HG03097 (cell line): ENCODE measurements at regions not wholly inside any gene's neighbourhood (a gene's known extent, or its start where the extent isn't known, plus 50 kb on each side); places are given as distances from the start of the nearest gene placed in this dataset.
"Not testable (repeated sequence)": the region's sequence is repeated elsewhere in the genome, so short reads cannot be mapped to it uniquely, and the experiment has no call there.

Source experiments
- ATAC-seq: cut with Tn5 transposase; IDR thresholded peaks from one replicate; pipeline ENCODE4 v1.9.1; 2021; ENCODE audit not compliant: unreplicated experiment, low FRiP score

DNA sequence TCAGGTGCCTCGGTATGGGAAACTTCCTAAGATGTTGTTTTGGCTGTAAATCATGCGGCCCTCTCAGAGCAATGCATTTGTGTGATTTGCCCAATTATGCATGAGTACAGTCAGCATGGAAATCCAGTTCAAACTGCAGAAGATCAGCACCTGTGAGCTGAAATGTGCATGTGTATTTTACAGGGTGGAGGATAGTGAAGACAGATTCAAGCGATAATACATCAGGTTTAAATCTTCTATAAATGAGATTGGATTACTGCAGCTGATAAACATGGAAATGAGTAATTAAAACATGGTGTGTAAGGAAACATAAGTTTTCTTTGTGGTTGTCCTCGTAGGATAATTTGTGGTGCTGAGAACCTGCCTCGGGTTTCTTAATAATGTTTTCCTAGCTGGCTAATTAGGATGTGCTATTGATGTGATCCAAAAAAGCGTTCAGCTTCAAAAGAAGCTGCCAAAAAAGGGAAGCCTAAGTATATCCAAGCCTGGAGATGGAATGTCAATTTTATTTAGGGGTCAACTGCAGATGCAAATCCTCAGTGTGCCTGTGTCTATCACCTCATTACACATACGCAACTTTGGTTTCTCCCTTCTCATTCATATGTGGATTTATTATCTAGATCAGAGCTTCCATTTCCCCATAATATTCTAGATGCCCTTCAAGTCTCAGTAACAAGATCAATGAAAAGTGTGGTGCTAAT lies 117.1 kb upstream of the CCDC28A start:
- no peak for ATAC-seq

DNA sequence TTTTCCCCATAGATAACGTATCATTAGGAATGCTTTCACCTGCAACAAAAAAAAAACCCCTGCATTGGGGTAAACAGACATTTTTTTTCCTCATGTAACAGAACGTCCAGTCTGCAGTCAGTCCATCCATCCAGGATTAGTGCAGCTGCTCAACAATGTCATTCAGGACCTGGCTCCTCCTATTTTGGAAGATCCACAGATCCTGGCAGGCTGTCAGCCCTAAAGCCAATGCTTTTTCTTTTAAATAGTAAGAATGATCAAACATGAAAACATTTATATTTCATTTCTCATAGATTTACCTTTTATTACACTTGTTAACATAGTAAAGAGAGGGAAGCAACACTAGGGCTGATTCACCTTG lies 116.5 kb upstream of the CCDC28A start:
- no peak for ATAC-seq

DNA sequence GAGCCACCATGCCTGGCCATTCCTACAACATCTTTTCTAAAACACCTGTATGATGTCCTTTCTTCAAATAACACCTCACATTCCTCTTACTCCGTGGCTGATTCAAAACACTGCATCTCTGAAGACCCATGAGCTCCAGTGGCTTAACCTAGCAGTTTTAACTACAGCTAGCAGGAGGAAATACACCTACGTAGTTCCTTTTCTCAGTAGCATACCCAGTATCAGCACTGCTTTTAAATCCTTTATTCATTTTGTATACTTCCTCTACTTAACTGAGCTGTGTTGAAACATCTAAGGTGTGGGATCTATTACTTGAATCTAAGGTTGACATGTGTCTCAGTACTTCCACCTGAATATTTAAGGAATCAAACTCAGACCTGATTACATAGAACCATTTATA lies 113.6 kb upstream of the CCDC28A start:
- no peak for ATAC-seq

DNA sequence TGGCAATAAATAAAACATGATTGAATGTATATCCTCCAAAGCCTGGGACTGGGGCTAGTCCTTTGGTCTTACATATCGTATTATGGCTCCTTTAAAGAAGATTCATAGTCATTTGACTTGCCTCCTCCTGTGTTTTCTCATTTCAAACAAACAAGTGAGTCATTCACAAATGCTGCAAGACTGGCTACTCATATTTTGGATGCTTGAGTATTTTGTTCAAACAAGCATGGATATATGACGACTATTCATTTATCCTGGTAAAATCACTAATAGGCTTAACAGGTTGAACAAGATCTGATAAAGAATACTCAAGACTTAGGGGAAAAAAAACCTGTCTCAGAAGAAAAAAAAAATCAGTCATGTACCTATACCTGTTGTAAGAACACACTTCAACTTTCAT lies 111.1 kb upstream of the CCDC28A start:
- no peak for ATAC-seq

DNA sequence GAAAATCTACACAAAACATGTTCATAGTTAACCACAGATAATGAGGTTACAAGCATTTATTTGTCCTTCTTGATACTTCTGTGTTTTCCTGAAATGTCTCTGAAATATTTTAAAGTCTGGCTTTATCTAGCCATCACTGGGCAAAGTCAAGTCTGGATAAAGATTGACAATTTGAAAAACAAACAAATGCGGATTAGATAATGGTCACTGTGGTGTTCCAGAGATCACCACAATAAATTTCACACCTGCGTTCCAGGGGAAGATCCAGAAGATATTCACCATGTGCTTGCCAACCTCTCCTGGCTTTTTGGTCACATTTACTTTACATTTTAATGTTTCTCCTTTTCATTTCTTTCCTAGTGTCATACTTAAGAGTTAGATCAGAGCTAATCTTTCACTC lies 109.7 kb upstream of the CCDC28A start:
- no peak for ATAC-seq

DNA sequence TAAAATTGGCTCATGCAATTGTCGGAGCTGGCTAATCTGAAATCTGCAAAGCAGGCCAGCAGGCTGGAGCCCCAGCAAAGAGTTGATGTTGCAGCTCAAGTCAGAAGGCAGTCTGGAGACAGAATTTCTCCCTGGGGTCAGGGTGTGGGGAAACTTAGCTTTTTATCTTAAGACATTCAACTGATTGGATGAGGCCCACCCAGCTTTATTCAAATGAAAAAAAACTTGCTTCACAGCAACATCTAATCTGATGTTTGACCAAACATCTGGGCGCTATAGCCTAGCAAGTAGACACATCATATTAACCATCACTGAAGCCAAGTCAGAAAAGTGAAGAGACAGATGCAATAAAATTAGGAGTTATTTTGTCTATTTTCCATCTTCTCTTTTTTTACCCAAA lies 108.8 kb upstream of the CCDC28A start:
- ATAC-seq, result no peak

DNA sequence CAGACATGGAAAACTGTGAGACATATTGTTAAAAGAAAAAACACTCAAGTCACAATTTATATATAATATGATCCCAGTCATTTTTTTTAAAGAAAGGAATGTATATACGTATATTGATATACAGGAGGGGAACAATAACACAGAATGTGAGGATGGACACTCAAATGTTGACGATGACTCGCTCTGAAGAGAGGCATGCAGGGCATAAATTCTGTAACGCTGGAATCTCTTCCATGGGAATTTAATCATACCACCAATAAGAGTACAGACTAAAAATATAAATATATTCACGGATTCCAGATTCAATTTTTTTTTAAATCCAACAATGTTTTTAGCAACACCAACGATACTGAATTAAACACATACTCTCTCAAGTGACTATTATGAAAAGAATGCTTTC lies 106.9 kb upstream of the CCDC28A start:
- ATAC-seq, result no peak

DNA sequence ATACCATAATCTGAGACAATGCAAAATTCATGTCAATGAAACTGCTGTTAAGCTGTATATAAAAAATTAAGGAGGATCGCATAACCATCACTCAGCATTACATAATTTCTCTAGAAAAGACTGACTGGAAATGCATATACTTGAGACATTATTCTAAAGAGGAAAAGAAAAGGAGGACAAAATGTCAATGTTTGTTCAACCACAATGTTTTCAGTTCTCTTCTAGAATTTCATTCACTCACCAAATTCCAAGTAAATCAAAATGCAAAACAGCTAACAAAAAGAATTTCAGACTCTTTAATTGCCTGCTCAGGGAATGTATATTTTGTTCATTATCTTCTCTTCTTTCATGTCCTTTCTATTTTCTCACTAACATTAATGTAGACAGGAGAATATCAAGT lies 106.2 kb upstream of the CCDC28A start:
- no peak for ATAC-seq

DNA sequence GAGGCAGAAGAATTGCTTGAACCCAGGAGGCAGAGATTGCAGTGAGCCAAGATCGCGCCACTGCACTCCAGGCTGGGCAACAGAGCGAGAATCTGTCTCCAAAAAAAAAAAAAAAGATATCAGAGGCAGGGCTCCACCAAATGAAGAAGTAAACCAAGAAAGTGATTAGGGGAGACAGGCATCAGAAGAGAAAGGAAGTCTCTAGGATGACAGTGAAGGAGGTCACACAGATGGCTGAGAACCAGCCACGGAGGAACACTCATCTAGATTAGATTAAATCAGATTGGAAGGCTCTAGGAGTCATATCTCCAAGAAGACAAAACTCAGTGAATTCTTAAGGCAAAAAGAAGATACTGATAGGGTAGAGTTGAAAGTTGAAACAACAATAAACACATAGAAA lies 102.2 kb upstream of the CCDC28A start:
- no peak for ATAC-seq

DNA sequence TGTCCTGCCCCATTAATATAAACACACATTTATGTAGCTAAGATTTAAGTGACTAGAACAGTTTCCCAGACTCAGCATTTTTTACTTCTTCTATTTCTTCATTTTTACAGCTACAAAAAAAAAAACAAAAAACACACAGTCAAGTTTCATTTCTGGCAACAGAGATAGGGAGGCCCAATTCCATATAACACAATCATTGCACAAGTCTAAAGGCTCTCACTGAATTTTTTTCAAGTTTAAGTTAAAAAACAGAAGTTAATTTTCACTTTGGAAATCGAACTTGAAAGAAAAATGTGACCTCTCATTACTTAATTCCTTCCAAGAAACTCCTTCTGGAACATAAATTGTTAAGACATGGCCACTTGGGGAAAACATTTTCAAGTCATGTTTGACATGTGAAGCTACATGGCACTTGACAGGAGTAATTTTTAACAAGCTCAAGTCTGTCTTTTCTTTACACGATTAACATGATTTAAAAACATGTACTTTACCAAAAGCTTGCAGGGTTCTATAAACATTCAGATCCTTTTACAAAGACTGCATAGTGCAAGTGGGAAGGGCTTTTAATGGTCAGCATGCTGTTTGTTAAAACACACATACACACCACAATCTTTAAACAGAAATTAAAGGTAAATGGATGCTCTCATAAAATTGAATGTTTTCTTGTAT lies 100.1 kb upstream of the CCDC28A start:
- no peak for ATAC-seq

DNA sequence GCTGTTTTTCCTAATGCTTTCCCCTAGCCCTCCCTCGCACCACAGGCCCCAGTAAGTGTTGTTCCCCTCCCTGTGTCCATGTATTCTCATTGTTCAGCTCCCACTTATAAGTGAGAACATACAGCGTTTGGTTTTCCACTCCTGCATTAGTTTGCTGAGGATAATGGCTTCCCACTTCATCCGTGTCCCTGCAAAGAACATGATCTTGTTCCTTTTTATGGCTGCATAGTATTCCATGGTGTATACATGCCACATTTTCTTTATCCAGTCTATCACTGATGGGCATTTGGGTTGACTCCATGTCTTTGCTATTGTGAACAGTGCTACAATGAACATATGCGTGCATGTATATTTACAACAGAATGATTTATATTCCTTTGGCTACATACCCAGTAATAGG lies 99.1 kb upstream of the CCDC28A start:
- not testable (repeated sequence) for ATAC-seq

DNA sequence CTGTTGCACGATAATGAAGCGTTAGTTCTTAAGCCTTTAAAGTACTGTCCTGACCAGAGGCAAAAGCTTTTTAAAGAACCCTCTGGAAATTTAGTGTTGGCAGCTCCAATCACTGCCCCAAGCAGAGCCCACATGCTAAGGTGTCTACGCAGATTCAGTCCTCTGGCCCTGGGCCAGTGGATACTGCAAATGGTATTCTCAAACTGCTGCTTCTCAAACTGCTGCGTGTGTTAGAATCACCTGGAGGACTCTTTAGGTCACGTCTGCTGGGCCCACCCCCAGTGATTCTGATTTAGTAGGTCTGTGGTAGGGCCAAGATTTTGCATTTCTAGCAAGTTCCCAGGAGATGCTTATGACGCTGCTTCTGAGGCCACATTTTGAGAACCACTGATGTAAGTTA lies 96.0 kb upstream of the CCDC28A start:
- ATAC-seq, result no peak

DNA sequence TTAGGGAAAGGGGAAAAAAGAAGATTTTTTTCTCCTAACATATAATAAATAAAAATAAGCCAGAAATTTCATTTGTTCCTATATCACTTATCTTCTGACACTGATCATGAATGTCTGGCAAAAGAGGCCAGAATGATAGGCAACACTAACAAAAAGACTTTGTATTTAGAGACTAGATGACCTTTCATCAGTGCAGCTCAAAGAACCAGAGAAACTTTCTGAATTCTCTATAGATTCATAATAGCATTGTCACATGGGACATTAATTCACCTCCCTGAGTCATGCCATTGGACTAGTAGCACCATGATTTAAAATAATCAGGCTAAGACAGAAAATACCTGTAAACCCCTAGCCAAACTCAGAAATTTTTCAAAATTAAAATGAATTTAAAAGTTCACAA lies 95.4 kb upstream of the CCDC28A start:
- ATAC-seq, result no peak

DNA sequence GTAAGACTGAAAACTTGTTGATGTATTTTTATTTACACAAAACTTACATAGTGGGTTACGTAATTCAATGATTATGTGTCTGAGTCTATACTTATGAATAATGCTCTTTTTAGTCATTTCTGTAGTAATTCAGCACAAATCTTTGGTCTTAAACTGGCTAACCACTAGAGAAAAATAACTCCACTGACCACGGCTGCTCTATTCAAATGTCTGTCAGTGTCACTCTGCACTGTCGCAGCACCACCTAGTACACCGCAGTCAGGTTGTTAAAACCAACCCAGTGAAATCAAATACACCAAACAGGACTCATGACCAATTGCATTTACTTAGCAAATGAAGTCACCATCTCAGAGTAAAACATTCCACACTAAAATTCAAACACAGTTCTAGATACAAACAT lies 93.5 kb upstream of the CCDC28A start:
- ATAC-seq, result no peak

DNA sequence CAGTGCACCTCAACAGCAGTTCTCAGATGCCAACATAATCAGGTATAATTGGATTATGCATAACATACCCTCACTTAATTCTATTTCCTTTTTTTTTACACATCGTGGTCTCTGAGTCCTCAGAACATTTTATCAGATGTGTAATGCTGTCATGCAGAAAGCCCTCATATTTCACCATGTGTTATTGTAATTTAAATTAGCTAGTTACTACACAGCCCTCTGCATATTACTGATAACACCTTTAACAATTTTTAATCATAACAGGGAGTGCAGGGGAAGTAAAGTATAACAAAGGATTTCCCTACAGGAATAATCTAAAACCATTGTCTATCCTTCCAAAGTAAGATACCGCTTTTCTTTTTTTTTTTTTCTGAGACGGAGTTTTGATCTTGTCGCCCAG lies 91.9 kb upstream of the CCDC28A start:
- no peak for ATAC-seq

DNA sequence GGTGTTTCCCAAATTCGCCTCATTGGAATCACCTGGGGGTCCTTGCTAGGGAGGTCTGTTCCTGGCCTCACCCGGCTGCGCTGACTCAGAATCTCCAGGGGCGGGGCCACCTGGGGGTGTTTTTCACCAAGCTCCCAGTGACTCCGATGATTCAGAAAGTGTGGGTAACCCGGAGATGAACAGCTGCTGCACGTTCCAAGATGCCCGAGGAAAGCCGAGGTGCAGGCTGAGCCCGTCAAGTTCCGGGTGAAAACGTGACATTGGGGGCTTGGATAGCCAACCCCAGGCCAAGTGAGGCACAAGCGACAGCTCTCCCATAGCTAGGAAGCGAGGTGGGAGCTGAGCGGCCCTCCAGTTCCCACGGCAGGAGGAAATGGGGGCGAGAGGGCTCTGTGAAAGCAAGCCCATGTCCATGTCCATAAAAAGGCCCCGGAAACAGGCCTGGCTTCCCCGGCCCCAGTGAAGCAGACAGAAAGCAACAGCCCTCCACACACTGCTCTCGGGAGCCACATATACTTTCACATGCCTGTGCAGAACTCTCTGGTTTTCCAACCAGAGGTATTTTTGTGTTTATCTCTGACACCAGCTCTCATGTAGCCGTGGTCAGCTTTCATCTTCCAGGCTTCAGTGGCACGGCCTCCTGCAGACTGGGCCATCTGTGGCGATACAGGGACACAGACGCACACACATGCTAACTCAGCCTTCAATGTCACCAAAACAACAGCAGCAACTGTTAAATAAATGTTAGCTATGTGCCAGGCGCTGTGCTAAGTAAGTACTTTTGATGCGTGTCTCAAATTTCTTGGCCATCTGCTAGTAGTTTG lies 90.7 kb upstream of the CCDC28A start:
- no peak for ATAC-seq

DNA sequence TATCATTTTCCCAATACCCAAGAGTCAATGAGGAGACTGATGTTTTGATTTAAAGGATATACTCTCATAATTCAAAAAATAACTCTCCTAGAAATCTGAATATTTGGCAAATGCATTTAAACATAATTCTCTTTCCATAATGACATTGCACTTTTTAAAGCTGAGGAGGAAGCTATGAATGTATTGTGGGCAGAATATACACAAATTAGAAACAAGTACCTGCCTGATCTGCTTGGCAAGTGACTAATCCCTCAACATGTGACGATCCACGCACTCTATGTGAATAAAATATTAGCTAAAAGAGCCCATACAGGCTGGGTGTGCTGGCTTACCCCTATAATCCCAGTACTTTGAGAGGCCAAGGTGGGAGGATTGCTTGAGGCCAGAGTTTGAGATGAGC lies 88.3 kb upstream of the CCDC28A start:
- ATAC-seq, result no peak

DNA sequence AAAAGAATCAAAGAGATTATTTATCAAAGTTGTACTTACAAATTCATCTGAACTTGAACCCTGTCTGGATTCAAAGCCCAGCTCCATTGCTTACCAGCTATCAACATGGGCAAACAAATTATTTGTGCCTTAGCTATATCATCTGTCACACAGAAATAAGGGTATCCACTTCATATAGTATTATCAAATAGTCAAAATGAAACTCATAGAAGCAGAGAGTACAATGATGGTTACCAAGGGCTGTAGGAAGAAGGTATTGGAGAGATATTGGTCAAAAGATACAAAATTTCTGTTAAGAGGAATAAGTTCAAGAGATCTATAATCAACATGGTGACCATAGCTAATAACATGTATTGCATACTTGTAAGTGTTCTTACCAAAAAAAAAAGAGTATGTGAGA lies 87.8 kb upstream of the CCDC28A start:
- no peak for ATAC-seq

DNA sequence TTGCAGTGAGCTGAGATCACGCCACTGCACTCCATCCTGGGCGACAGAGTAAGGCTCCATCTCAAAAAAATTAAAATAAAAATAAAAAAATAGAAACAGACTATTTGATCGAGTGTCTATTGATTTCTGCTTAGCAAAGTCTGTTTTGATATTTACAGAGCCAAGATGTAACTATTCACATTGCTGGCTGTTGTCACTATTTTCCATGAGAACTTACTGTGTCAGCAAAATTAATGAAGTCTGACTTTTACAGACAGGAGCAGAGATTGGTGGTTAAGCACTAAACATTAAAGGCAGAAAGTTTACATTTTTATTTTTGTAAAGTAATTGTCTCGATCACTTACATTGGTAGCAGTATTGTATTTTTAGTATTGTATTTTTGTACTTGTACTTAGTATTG lies 85.0 kb upstream of the CCDC28A start:
- ATAC-seq, result no peak

DNA sequence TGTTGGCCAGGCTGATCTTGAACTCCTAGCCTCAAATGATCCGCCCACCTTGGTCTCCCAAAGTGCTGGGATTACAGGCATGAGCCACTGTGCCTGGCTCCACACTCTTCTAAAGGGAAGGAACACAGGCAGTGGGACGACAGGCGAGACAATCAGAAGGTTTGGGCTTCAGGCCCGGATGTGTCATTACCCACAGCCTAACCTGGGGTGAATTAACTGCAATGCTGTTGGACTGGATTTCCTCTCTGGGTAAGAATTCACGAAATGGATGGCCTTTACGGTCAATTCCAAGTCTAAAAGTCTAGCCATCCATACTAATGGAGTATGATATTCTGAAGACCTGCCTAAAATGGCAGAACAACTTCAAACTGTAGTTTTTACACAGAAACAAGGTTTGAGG lies 83.7 kb upstream of the CCDC28A start:
- ATAC-seq, result no peak

DNA sequence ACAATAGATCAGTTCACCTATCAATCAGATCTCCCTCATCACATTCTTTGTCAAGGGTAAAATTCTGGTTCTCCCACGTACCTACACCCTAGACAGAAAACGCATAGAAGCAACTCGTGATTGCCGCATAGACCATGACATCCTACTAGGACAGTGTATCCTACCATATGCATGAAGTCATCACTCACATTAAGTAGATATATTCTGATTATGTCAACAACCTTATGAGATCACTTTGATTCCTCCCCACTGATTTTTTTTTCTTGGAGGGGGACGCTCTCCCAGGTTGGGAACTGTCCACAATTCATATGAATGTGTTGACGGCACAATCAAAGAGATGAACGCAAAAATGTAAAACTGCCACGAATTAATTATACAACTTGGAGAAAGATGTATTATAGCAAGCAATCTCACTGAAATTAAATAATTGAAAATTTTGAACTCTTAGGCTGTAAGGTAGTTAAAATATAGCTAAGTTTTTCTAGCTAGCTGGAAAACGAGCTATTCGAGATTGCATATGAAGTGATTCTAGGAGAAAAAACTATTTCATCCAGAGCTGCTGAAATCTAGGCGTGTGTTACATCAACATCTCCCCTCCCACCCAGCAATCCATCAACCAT lies 82.5 kb upstream of the CCDC28A start:
- ATAC-seq, result no peak
